Lower leg skin (tissue), 3 donors: ENCODE measurements at regions not wholly inside any gene's neighbourhood (a gene's known extent, or its start where the extent isn't known, plus 50 kb on each side); places are given as distances from the start of the nearest gene placed in this dataset.

ENCODE experiments used
- CTCF ChIP-seq, 3 donors: fragments of 450-650 bp; IDR thresholded peaks; one replicate each; pipeline ENCODE4 v1.5.1; 2016; ENCODE audit warnings: antibody characterized with exemption in 3 of 3, mild to moderate bottlenecking in 3 of 3, moderate library complexity in 2 of 3
- POLR2A ChIP-seq, 2 donors: fragments of 450-650 bp; IDR thresholded peaks; one replicate each; pipeline ENCODE4 v1.6.1; 2016 to 2017; ENCODE audit warnings: antibody characterized with exemption in 2 of 2, mild to moderate bottlenecking in 1 of 2, moderate library complexity in 1 of 2

- TF ChIP-seq POLR2A (IDR thresholded peaks at IDR 0.05) (no peak), CTCF (IDR thresholded peaks at IDR 0.05) (no peak)
Observed at GRCh38 chr1:38222891-38223290, 176.3 kb upstream of the POU3F1 start.
